Transverse colon (tissue), 4 donors: ENCODE measurements at regions not wholly inside any gene's neighbourhood (a gene's known extent, or its start where the extent isn't known, plus 50 kb on each side); places are given as distances from the start of the nearest gene placed in this dataset.

Experiments
- DNase-seq: peaks from one replicate; pipeline ENCODE4 v3.0.0-alpha.2; 2019
- H3K27ac ChIP-seq, 4 donors: fragments of 200-600 bp; sonication (generic); 2 replicates each; pipeline ENCODE4 v1.5.1; 2016 to 2018; ENCODE audit warnings: inconsistent platforms in 4 of 4
- H3K27me3 ChIP-seq: fragments of 200-600 bp; sonication (generic); 2 replicates; pipeline ENCODE4 v1.5.1; 2017; ENCODE audit warnings: inconsistent platforms
- H3K36me3 ChIP-seq, 4 donors: fragments of 200-600 bp; sonication (generic); 2 replicates each; pipeline ENCODE4 v1.5.1; 2017 to 2019; ENCODE audit warnings: inconsistent platforms in 4 of 4
- H3K4me1 ChIP-seq, 4 donors: fragments of 200-600 bp; sonication (generic); 2 replicates each; pipeline ENCODE4 v1.5.1; 2017 to 2020; ENCODE audit warnings: inconsistent platforms in 4 of 4
- H3K4me3 ChIP-seq, 4 donors: fragments of 200-600 bp; sonication (generic); 1 replicate in 1 of 4; 2 replicates in 3 of 4; pipeline versions ENCODE4 v1.5.1 to v1.6.1; 2017 to 2019; ENCODE audit warnings: inconsistent platforms in 4 of 4
- H3K9me3 ChIP-seq, 2 donors: fragments of 200-600 bp; sonication (generic); 2 replicates each; pipeline ENCODE4 v1.5.1; 2017 to 2019; ENCODE audit warnings: inconsistent platforms in 2 of 2
- CTCF ChIP-seq, 5 experiments: fragments of 200-600 bp in 3 of 5; fragments of 450-650 bp in 2 of 5; sonication (generic) in 3 of 5; IDR thresholded peaks; 1 replicate in 2 of 5; 2 replicates in 3 of 5; pipeline ENCODE4 v1.5.1; 2016 to 2017; ENCODE audit warnings: antibody characterized with exemption in 5 of 5, inconsistent platforms in 3 of 5, mild to moderate bottlenecking in 2 of 5, moderate library complexity in 1 of 5
- EP300 ChIP-seq: sonication (generic); formaldehyde crosslinking; IDR thresholded peaks from one replicate; pipeline ENCODE4 v1.6.1; 2017; ENCODE audit warnings: antibody characterized with exemption, low read depth
- POLR2A ChIP-seq: fragments of 450-650 bp; IDR thresholded peaks from one replicate; pipeline ENCODE4 v1.6.1; 2016; ENCODE audit warnings: antibody characterized with exemption, mild to moderate bottlenecking, moderate library complexity
- POLR2AphosphoS5 ChIP-seq, 3 donors: sonication (generic); formaldehyde crosslinking; IDR thresholded peaks; one replicate each; pipeline ENCODE4 v1.6.1; 2016; ENCODE audit warnings: antibody characterized with exemption in 3 of 3
- WGBS, 2 donors: methylation state at CpG; one replicate each; pipeline ENCODE4 v1.1.5; 2018; ENCODE audit warnings: low coverage in 1 of 2; 5-methylcytosine and 5-hydroxymethylcytosine counted together
- in situ Hi-C, 4 donors: fragments of 200-750 bp; cut with MboI; loops; one replicate each; pipeline versions ENCODE4 v1.15.0 to v1.15.1; 2017; ENCODE audit warnings: low sequenced_read_pairs in 3 of 4, low pct_ligation_motif_present in 1 of 4, low pct_unique_long_range_greater_than_20kb in 1 of 4
- intact Hi-C: fragments of 100-400 bp; cut with DNase I; formaldehyde crosslinking; loops from one replicate; pipeline ENCODE4 v1.15.1; 2023; ENCODE audit warnings: low total_unique reads

DNA sequence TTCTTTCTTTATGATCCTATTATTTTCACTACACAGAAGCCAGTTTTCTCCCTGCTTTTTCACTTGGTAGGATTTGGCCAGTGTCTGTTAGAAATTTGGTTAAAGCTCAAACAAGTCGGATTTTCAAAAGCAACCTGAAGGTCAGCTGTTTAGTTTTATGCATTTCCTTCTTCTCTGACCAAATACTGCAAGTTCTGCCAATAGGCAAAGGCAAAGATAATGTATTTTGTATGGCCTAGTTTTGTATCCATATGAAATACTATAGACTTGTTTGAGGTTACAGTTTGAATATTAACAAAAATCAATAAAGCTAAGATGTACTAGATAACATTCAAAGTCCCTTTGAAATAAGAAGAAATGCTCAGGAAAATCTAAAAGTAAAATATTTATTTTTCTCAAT is 439.4 kb downstream of the TRIML1 start:
- TF ChIP-seq POLR2AphosphoS5 (IDR thresholded peaks at IDR 0.05) (no peak), EP300 (no peak), POLR2A (no peak)
- no peak overlapping the region for H3K27ac ChIP-seq
- 38 to 39% methylated on average over 1 of the region's 1 CpG for whole genome bisulfite sequencing, 2 donors
- H3K4me3 ChIP-seq, result no peak overlapping the region
- H3K36me3 ChIP-seq, result no peaks in the 10 kb centered on the region
- no peak for DNase-seq
- no peaks in the 10 kb centered on the region for H3K4me1 ChIP-seq
- intact Hi-C loops, result no loop called here
- H3K27me3 ChIP-seq, result no peaks in the 10 kb centered on the region
- H3K9me3 ChIP-seq, result no peaks in the 10 kb centered on the region
- in situ Hi-C loops, result no loop called here

DNA sequence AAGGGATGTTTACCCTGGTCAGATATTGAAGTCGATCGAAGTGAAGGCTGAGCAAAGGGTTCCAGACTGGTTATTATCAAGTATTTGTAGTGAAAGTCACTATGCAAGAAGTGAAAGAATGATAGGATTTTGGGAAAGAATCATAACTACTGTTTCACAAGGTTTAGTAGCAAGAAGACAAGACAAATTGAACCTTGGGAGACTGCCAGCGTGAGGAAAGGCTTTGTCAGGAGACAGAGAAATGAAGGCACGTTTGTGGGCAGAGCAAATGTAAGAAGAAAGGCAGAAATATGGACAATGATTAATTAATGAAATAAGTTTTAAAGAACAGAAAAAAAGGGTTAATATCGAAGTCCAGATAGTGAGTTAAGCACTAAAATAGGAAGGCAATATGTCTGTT is 456.8 kb downstream of the TRIML1 start:
- TF ChIP-seq CTCF (IDR thresholded peaks at IDR 0.05), result no peak
- no peak for TF ChIP-seq POLR2A
- no peak for TF ChIP-seq EP300
- TF ChIP-seq POLR2AphosphoS5 (IDR thresholded peaks at IDR 0.05), result no peak
- no peaks in the 10 kb centered on the region for H3K27me3 ChIP-seq
- no peak for DNase-seq
- intact Hi-C loops (no loop called here), in situ Hi-C loops (no loop called here)
- H3K9me3 ChIP-seq, result no peaks in the 10 kb centered on the region
- no peak overlapping the region for H3K27ac ChIP-seq
- no peaks in the 10 kb centered on the region for H3K4me1 ChIP-seq
- no peaks in the 10 kb centered on the region for H3K36me3 ChIP-seq
- no peak overlapping the region for H3K4me3 ChIP-seq
- WGBS, 2 donors, result 67 to 77% methylated on average over 5 of the region's 5 CpGs

- TF ChIP-seq EP300 (no peak), POLR2A (no peak), CTCF (IDR thresholded peaks at IDR 0.05) (no peak), POLR2AphosphoS5 (IDR thresholded peaks at IDR 0.05) (no peak)
- Histone ChIP-seq H3K27ac (no peak overlapping the region), H3K36me3 (no peaks in the 10 kb centered on the region), H3K9me3 (no peaks in the 10 kb centered on the region), H3K4me1 (no peaks in the 10 kb centered on the region), H3K27me3 (no peaks in the 10 kb centered on the region), H3K4me3 (no peak overlapping the region)
- no peak for DNase-seq
- WGBS, 2 donors, result 74 to 89% methylated on average over 4 of the region's 4 CpGs
- in situ Hi-C loops (no loop called here), intact Hi-C loops (no loop called here)
Observed at GRCh38 chr4:188603646-188604045, 464.4 kb downstream of the TRIML1 start.

- no peaks in the 10 kb centered on the region for H3K36me3 ChIP-seq
- H3K27me3 ChIP-seq, result no peaks in the 10 kb centered on the region
- 60 to 64% methylated on average over 4 of the region's 4 CpGs for WGBS, 2 donors
- DNase-seq, result no peak
- H3K27ac ChIP-seq, result no peak overlapping the region
- in situ Hi-C loops (no loop called here), intact Hi-C loops (no loop called here)
- H3K4me1 ChIP-seq, result no peaks in the 10 kb centered on the region
- H3K4me3 ChIP-seq, result no peak overlapping the region
- H3K9me3 ChIP-seq, result no peaks in the 10 kb centered on the region
- TF ChIP-seq CTCF (IDR thresholded peaks at IDR 0.05), result no peak
- no peak for TF ChIP-seq POLR2AphosphoS5 (IDR thresholded peaks at IDR 0.05)
- no peak for TF ChIP-seq POLR2A
- no peak for TF ChIP-seq EP300
Observed at GRCh38 chr4:188606635-188607034, 467.4 kb downstream of the TRIML1 start.

GRCh38 chr4:188611143-188611542 is 471.9 kb downstream of the TRIML1 start:
- no peak for TF ChIP-seq CTCF (IDR thresholded peaks at IDR 0.05)
- no peak for TF ChIP-seq POLR2A
- TF ChIP-seq POLR2AphosphoS5 (IDR thresholded peaks at IDR 0.05), result no peak
- TF ChIP-seq EP300, result no peak
- no peaks in the 10 kb centered on the region for H3K36me3 ChIP-seq
- H3K27me3 ChIP-seq, result no peaks in the 10 kb centered on the region
- WGBS, 2 donors, result 70% methylated on average over 3 of the region's 3 CpGs; no CpG with 5 or more reads in 1 of the 2 donors
- H3K9me3 ChIP-seq, result no peaks in the 10 kb centered on the region
- no peak overlapping the region for H3K27ac ChIP-seq
- no peak for DNase-seq
- intact Hi-C loops (no loop called here), in situ Hi-C loops (no loop called here)
- no peaks in the 10 kb centered on the region for H3K4me1 ChIP-seq
- no peak overlapping the region for H3K4me3 ChIP-seq
